PC-3 (cell line): ENCODE measurements at regions not wholly inside any gene's neighbourhood (a gene's known extent, or its start where the extent isn't known, plus 50 kb on each side); places are given as distances from the start of the nearest gene placed in this dataset.
"Not testable (repeated sequence)": the region's sequence is repeated elsewhere in the genome, so short reads cannot be mapped to it uniquely, and the experiment has no call there.

Source experiments
- ATAC-seq: fragments of 200-7000 bp; cut with Tn5 transposase; 2 replicates; pipeline ENCODE4 v1.9.1; 2020; ENCODE audit warnings: mild to moderate bottlenecking, moderate library complexity
- BruUV-seq: library from RNA; stranded (reverse); fragments of 400-500 nt; replicated peaks from 2 replicates; lab custom pipeline; 2021; lab: Mats Ljungman, UMichigan
- CTCF ChIA-PET: fragments of 300-600 bp; sonication (Branson Sonifier 250); formaldehyde crosslinking; loops from one replicate; lab custom pipeline; 2022; ENCODE audit warnings: antibody characterized with exemption; lab: Charles Lee
- POLR2A ChIA-PET: fragments of 300-600 bp; sonication (Branson Sonifier 250); formaldehyde crosslinking; loops from one replicate; lab custom pipeline; 2022; ENCODE audit warnings: antibody characterized with exemption; ENCODE audit not compliant: unreplicated experiment; lab: Charles Lee
- DNase-seq: peaks from one replicate; pipeline ENCODE4 v3.0.0-alpha.2; 2015
- H2AFZ ChIP-seq: fragments of 300-600 bp; sonication (generic); 2 replicates; pipeline ENCODE4 v1.6.0; 2016; ENCODE audit warnings: antibody characterized with exemption, low read length
- H3F3A ChIP-seq: fragments of 300-600 bp; sonication (generic); one replicate; pipeline ENCODE4 v1.6.0; 2017; ENCODE audit warnings: antibody characterized with exemption, low read length, control low read depth, mild to moderate bottlenecking; ENCODE audit not compliant: unreplicated experiment
- H3K27ac ChIP-seq: fragments of 300-600 bp; sonication (generic); 2 replicates; pipeline ENCODE4 v1.5.1; 2016; ENCODE audit warnings: mild to moderate bottlenecking, low read length
- H3K27me3 ChIP-seq: fragments of 300-600 bp; sonication (generic); 2 replicates; pipeline ENCODE4 v1.6.1; 2016; ENCODE audit warnings: low read length, mixed read lengths
- H3K36me3 ChIP-seq: fragments of 300-600 bp; sonication (generic); 2 replicates; pipeline ENCODE4 v1.6.1; 2016; ENCODE audit warnings: low read depth, mixed run types, low read length, mixed read lengths
- H3K4me1 ChIP-seq: fragments of 300-600 bp; sonication (generic); 2 replicates; pipeline ENCODE4 v1.5.1; 2016; ENCODE audit warnings: low read length; ENCODE audit not compliant: insufficient read depth
- H3K4me2 ChIP-seq: fragments of 300-600 bp; sonication (generic); 2 replicates; pipeline ENCODE4 v1.6.0; 2016; ENCODE audit warnings: low read length
- H3K4me3 ChIP-seq: fragments of 300-600 bp; sonication (generic); 2 replicates; pipeline ENCODE4 v1.5.1; 2016; ENCODE audit warnings: mild to moderate bottlenecking, low read length, mixed read lengths
- H3K79me2 ChIP-seq: fragments of 300-600 bp; sonication (generic); 2 replicates; pipeline ENCODE4 v1.6.1; 2017; ENCODE audit warnings: low read length, mixed read lengths
- H3K9ac ChIP-seq: fragments of 300-600 bp; sonication (generic); 2 replicates; pipeline ENCODE4 v1.6.0; 2016; ENCODE audit warnings: mild to moderate bottlenecking, low read length
- H3K9me2 ChIP-seq: fragments of 300-600 bp; sonication (generic); replicated peaks from 2 replicates; pipeline ENCODE4 v1.6.1; 2016; ENCODE audit warnings: mixed run types, low read length, mixed read lengths
- H3K9me3 ChIP-seq: fragments of 300-600 bp; sonication (generic); 2 replicates; pipeline ENCODE4 v1.6.1; 2016; ENCODE audit warnings: low read length, mixed read lengths
- H4K20me1 ChIP-seq: fragments of 300-600 bp; sonication (generic); 2 replicates; pipeline ENCODE4 v1.6.1; 2016; ENCODE audit warnings: low read length, mixed read lengths
- EZH2 ChIP-seq: fragments of 300-600 bp; sonication (generic); IDR thresholded peaks from one replicate; pipeline ENCODE4 v1.6.1; 2017; ENCODE audit warnings: antibody characterized with exemption, mild to moderate bottlenecking, low read length; ENCODE audit not compliant: unreplicated experiment
- EZH2phosphoT487 ChIP-seq: fragments of 300-600 bp; sonication (generic); IDR thresholded peaks from 2 replicates; pipeline ENCODE4 v1.6.1; 2018; ENCODE audit warnings: mild to moderate bottlenecking, antibody characterized with exemption, low read length, borderline replicate concordance
- intact Hi-C: fragments of 100-400 bp; cut with micrococcal nuclease; formaldehyde crosslinking; loops from 2 replicates; pipeline ENCODE4 v1.9.0; 2023
- TF ChIP-seq, protein P1 (sequence below): fragments of 300-600 bp; sonication (generic); conservative IDR thresholded peaks from 2 replicates; pipeline ENCODE4 v1.5.1; 2017; ENCODE audit warnings: antibody characterized with exemption, low read depth, mild to moderate bottlenecking, low read length

- H3K9ac ChIP-seq: no peak overlapping the region
- ChIA-PET POLR2A (no interaction called here), CTCF (no interaction called here)
- no peak overlapping the region for H2AFZ ChIP-seq
- peaks cover 32% of the 10 kb centered on the region for H3K27me3 ChIP-seq
- intact Hi-C loops: no loop called here
- no peak for TF ChIP-seq EZH2phosphoT487
- TF ChIP-seq, protein P1, sequence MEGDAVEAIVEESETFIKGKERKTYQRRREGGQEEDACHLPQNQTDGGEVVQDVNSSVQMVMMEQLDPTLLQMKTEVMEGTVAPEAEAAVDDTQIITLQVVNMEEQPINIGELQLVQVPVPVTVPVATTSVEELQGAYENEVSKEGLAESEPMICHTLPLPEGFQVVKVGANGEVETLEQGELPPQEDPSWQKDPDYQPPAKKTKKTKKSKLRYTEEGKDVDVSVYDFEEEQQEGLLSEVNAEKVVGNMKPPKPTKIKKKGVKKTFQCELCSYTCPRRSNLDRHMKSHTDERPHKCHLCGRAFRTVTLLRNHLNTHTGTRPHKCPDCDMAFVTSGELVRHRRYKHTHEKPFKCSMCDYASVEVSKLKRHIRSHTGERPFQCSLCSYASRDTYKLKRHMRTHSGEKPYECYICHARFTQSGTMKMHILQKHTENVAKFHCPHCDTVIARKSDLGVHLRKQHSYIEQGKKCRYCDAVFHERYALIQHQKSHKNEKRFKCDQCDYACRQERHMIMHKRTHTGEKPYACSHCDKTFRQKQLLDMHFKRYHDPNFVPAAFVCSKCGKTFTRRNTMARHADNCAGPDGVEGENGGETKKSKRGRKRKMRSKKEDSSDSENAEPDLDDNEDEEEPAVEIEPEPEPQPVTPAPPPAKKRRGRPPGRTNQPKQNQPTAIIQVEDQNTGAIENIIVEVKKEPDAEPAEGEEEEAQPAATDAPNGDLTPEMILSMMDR: no peak
- TF ChIP-seq EZH2: no peak
- H3K79me2 ChIP-seq: no peaks in the 10 kb centered on the region
- H3K4me3 ChIP-seq: no peak overlapping the region
- BruUV-seq: no TSS peak
- DNase-seq (no peak), ATAC-seq (no peak)
- no peaks in the 10 kb centered on the region for H3K4me1 ChIP-seq
- no peak overlapping the region for H3K27ac ChIP-seq
- H4K20me1 ChIP-seq: no peaks in the 10 kb centered on the region
- no peaks in the 10 kb centered on the region for H3K9me2 ChIP-seq
- H3K36me3 ChIP-seq: no peaks in the 10 kb centered on the region
- no peaks in the 10 kb centered on the region for H3F3A ChIP-seq
- H3K4me2 ChIP-seq: no peak overlapping the region
- no peaks in the 10 kb centered on the region for H3K9me3 ChIP-seq
These were observed 119.1 kb upstream of the PMCH start for GRCh38 chr12:102316723-102317122.

GRCh38 chr12:102314821-102315220 is 117.2 kb upstream of the PMCH start:
- intact Hi-C loops: no loop called here
- Histone ChIP-seq H3K27ac (no peak overlapping the region), H3K79me2 (no peaks in the 10 kb centered on the region), H3F3A (no peaks in the 10 kb centered on the region), H3K4me1 (no peaks in the 10 kb centered on the region), H3K36me3 (no peaks in the 10 kb centered on the region), H3K4me3 (no peak overlapping the region), H3K27me3 (peaks cover 32% of the 10 kb centered on the region), H3K9ac (no peak overlapping the region), H3K9me2 (no peaks in the 10 kb centered on the region), H3K9me3 (no peaks in the 10 kb centered on the region), H2AFZ (no peak overlapping the region), H4K20me1 (no peaks in the 10 kb centered on the region), H3K4me2 (no peak overlapping the region)
- CTCF ChIA-PET: no interaction called here
- POLR2A ChIA-PET: no interaction called here
- no TSS peak for BruUV-seq
- TF ChIP-seq, protein P1: no peak
- TF ChIP-seq EZH2 (no peak), EZH2phosphoT487 (no peak)
- ATAC-seq (no peak), DNase-seq (no peak)

- not testable (repeated sequence) for H3K36me3 ChIP-seq, BruUV-seq, DNase-seq
These were observed 115.7 kb upstream of the PMCH start for GRCh38 chr12:102313116-102313971.

More at GRCh38 chr12:102313116-102313971, 115.7 kb upstream of the PMCH start:
- H3K79me2 ChIP-seq, H2AFZ ChIP-seq, ATAC-seq, intact Hi-C loops, H3K27ac ChIP-seq, H3K4me3 ChIP-seq, H3K4me2 ChIP-seq, H3K9me2 ChIP-seq, H3K9me3 ChIP-seq, H4K20me1 ChIP-seq, H3F3A ChIP-seq, H3K9ac ChIP-seq, H3K4me1 ChIP-seq, POLR2A ChIA-PET, CTCF ChIA-PET: not testable (repeated sequence)
- H3K27me3 ChIP-seq: peaks cover 32% of the 10 kb centered on the region
